ENCODE measurements at regions not wholly inside any gene's neighbourhood (a gene's known extent, or its start where the extent isn't known, plus 50 kb on each side); places are given as distances from the start of the nearest gene placed in this dataset.

DNA sequence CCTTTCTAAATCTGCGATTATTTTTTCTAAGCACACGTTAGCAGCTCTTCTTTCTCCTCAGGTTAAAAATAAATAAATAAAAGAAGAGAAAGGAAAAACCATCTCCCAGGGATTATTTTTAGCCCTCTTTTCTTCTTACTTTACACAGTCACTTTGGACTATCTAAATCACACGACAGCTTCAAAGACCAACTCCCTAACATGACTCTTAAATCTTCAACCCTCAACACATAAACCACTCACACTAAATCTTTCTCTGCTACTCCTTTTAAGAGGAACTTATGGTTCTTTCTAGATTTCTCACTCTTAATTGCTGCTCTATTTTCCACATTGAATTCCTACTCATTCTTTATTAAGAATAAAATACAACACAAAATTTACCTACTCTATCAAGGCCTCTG, 1095.0 kb upstream of the B3GALT2 start:
- DNase-seq (ENCODE audit: low spot score in 2 of 2) (no peak), ATAC-seq (no peak)
- H3K27ac Mint-ChIP-seq, result no peak overlapping the region
- H3K9me3 Mint-ChIP-seq, result peaks cover 0 to 3% of the 10 kb centered on the region in 2 donors
- peaks cover 0 to 9% of the 10 kb centered on the region in 2 donors for H3K36me3 Mint-ChIP-seq

DNA sequence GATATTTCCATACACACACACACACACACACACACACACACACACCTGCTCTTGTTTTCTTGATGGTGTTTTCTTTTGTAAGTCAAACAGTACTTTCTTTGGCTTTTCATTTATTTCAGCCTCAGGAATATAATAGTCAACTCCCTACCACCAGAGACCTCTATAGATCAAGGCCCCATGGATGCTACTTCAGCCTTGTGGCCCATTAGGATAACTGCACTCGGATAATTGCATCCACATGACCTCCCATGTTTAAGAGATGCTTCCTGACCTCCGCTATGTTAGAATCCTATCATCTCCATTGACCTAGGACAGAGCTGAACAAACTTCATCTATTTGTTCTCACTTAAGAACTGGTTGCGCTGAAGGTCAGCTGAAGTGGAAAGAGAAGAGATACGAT, 1094.0 kb upstream of the B3GALT2 start:
- H3K27ac Mint-ChIP-seq, result no peak overlapping the region
- ATAC-seq, result no peak
- H3K9me3 Mint-ChIP-seq, result peaks cover 0 to 3% of the 10 kb centered on the region in 2 donors
- peaks cover 0 to 9% of the 10 kb centered on the region in 2 donors for H3K36me3 Mint-ChIP-seq
- DNase-seq (ENCODE audit: low spot score in 2 of 2), result no peak

DNA sequence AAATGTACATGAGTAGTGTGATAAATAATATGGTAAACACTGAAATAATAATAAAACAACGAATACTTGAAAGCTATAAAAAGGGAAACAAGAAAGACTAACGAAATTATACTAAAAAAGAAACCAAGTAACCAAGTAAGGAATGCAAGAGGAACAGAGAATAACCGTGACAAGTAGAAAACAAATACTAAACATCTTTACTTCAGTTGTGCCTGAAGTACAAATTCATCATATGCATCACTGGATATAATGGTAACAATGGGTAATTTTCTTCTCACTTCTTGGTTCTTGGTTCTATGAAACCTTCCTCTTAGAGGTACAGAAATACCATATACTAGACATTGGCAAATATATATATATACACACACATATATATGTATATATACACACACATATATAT, 1093.6 kb upstream of the B3GALT2 start:
- Mint-ChIP-seq H3K9me3 (peaks cover 0 to 3% of the 10 kb centered on the region in 2 donors), H3K36me3 (peaks cover 0 to 9% of the 10 kb centered on the region in 2 donors), H3K27ac (no peak overlapping the region)
- no peak for ATAC-seq
- DNase-seq (ENCODE audit: low spot score in 2 of 2), result no peak

DNA sequence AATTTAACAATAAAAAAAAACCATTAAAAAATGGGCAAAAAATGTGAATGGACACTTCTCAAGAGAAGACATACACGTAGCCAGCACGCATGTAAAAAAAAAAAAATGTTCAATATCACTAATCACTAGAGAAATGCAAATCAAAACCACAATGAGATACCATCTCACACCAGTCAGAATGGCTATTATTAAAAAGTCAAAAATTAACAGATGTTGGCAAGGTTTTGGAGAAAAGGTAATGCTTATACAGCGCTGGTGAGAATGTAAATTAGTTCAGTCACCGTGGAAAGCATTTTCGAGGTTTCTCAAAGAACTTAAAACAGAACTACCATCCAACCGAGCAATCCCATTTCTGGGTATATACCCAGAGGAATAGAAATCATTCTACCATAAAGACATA, 1091.5 kb upstream of the B3GALT2 start:
- Mint-ChIP-seq H3K27ac (no peak overlapping the region), H3K36me3 (peaks cover 0 to 5% of the 10 kb centered on the region in 2 donors), H3K9me3 (no peaks in the 10 kb centered on the region)
- DNase-seq (ENCODE audit: low spot score in 2 of 2) (no peak), ATAC-seq (no peak)

DNA sequence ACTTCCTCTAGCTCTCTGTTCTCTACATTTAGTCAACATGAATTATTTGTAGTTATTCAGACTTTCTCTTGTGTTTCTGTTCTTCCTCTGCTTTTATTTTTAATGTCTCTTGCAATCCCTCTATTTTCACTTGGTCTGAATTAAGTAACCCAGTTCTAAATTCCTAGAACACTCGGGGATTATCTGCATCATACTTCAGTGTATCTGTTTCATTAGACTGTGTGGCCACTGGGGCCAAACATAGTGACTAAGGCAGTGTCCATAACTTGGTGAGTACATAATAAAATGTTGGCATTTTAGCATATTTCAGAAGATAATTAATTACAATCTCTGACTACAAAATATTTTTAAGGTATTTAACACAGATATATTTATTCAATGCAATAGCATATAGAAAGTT, 1087.2 kb upstream of the B3GALT2 start:
- H3K27ac Mint-ChIP-seq, result no peak overlapping the region
- DNase-seq (ENCODE audit: low spot score in 2 of 2) (no peak), ATAC-seq (no peak)
- H3K36me3 Mint-ChIP-seq, result peaks cover 0 to 4% of the 10 kb centered on the region in 2 donors
- H3K9me3 Mint-ChIP-seq, result no peaks in the 10 kb centered on the region

DNA sequence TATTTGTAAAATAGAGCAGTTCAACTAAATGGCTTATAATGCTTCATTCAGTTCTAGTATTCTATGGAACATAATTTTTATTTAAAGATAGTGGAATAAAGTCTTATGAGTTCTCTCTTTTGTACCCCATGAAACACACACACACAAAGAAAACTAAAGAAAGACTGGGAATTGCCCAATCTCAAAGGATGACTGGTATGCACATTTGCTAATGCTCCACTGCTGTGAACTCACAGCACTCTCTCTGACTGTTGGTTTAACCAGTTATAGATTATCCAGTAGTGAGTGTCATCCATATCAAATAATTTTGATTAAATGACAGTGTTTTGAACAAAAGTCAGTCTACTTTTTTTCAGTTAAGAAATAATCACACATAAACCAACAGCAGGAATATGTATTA, 1082.4 kb upstream of the B3GALT2 start:
- Mint-ChIP-seq H3K27ac (no peak overlapping the region), H3K9me3 (no peaks in the 10 kb centered on the region), H3K36me3 (peaks cover 0 to 4% of the 10 kb centered on the region in 2 donors)
- ATAC-seq (no peak), DNase-seq (ENCODE audit: low spot score in 2 of 2) (no peak)

DNA sequence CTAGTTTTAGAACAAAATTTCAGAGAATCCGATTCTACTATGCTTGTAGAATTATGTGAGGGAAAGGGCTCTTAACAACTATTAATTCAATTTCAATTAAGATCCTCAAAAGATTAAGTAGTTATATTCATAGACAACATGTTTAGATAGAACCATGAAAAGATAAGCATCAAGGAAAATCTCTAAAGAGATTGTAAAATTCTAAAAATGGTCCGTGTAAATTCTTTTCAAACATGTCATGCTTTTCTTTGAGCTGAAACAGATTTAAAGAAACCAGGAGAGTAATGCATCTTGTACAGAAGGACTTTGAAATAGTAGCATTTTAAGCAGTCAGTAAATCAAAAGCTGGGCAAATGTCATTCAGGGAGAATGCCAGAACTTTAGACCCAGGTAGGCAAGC, 1080.6 kb upstream of the B3GALT2 start:
- DNase-seq (ENCODE audit: low spot score in 2 of 2), result no peak
- H3K9me3 Mint-ChIP-seq, result peaks cover 0 to 9% of the 10 kb centered on the region in 2 donors
- H3K36me3 Mint-ChIP-seq, result peaks cover 0 to 13% of the 10 kb centered on the region in 2 donors
- no peak for ATAC-seq
- H3K27ac Mint-ChIP-seq, result no peak overlapping the region

DNA sequence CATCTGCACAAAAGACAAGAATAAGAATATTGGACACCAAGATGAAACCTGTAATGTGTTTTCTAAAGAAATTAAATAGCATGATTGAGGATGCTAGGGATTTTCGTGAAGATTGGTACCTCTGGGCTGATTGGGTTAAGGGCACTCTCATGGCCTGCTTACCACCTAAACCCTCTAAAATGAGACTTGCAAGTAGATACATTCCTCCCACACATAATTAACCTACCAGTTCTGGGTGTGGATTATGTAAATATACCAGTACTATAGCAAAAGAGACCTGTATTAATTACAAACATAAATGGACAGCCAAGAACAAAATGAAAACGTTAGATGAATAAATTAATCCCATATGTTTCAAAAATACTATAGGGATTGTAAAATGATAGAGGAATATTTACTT, 1069.6 kb upstream of the B3GALT2 start:
- Mint-ChIP-seq H3K36me3 (no peaks in the 10 kb centered on the region), H3K9me3 (no peaks in the 10 kb centered on the region), H3K27ac (no peak overlapping the region)
- DNase-seq (ENCODE audit: low spot score in 2 of 2) (no peak), ATAC-seq (no peak)

DNA sequence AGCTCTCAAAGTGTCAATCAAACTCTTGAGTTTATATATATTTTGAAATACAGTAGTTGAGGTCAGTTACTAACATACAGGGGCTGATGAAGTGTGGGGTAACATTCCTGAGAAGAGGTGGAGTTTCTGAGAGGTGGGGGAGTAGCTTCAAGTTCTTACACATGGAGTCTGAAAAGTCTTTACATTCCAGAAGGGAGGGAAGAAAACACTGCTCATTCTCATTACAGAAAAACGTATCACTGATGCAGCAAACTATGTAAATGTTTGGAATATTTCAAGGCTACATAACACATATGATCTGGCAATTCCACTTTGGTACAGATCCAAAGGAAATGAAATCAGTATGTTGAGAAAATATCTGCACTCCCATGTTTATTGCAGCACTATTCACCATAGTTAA, 1065.8 kb upstream of the B3GALT2 start:
- ATAC-seq (no peak), DNase-seq (ENCODE audit: low spot score in 2 of 2) (no peak)
- Mint-ChIP-seq H3K9me3 (peaks cover 0 to 5% of the 10 kb centered on the region in 2 donors), H3K27ac (no peak overlapping the region), H3K36me3 (no peaks in the 10 kb centered on the region)

DNA sequence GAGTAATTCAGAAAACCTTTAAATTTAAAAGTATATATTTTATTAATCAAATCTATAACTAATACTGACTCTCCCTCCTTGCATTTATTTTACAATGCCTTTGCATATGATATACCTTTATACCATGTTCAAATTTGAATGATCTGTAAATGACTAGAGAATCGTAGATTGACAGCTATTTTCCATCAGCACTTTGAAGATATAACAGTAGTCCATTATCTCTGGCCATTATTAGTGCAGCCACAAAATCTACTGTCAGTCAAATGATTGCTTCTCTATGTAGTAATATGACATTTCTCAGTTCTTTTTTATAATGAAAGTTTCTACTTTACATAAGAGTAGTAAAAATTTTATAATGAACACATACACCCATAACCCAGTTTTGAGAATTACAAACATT, 1054.8 kb upstream of the B3GALT2 start:
- H3K9me3 Mint-ChIP-seq, result no peaks in the 10 kb centered on the region

DNA sequence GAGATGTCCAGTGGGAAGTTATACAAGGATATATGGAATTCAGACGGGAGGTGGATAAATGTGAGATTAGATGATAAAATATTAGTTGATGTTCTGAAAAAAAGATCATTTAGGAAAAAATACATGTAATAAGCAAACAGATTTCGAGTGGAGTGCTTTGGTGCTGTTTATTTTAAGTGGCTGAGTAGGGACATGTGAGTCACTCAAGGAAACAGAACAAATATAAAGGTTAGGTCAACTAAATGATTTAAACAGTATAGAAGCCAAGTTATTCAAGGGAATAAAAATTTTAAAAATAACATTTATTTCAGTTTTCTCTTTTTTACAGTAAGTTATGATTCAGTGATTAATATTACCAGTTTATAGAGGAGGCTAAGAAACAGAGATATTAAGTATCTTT, 1046.7 kb upstream of the B3GALT2 start:
- no peak for ATAC-seq
- H3K36me3 Mint-ChIP-seq, result no peaks in the 10 kb centered on the region

More for the DNA sequence above, 1054.8 kb upstream of the B3GALT2 start:
- ATAC-seq, result no peak
- no peak for DNase-seq (ENCODE audit: low spot score in 2 of 2)
- no peaks in the 10 kb centered on the region for H3K36me3 Mint-ChIP-seq
- no peak overlapping the region for H3K27ac Mint-ChIP-seq

DNA sequence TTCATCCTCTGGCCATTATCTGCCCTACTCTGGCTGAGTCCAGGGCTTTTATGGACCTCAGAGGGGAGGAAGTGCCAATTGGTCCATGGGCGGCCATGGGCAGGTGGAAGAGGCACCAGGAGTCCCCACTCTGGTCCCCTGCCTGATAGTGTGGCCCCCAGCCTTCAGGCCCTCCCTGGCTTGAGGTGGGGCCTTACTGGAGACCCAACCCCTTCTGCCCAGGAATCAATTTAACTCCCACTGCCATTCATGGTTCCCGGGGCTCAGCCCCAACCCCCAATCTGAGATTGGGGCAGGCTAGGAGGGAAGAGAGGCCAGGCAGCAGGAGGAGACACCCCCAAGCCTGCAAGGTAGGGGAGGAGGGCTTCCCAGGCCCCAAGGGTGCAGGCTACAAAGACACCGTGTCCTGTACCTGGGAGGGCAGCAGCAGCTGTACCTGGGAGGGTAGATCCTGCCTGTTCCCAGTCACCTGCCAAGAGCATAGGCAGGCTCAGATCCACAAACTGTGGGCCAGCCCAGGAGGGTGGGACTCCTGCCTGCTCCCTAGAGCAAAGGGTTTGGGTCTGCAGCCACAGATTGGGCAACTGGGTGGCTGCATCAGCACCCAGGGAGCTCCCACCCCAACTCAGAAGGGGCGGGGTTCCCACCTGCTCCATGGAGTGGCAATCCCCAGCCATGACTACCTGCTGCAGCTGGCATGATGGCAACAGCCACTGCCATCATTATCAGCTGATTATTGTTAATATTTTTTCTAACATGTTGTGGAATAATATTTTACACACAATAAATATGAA, 1044.1 kb upstream of the B3GALT2 start:
- Mint-ChIP-seq H3K27ac (no peak overlapping the region), H3K36me3 (no peaks in the 10 kb centered on the region), H3K9me3 (no peaks in the 10 kb centered on the region)
- ATAC-seq (no peak), DNase-seq (ENCODE audit: low spot score in 2 of 2) (no peak)

More for the DNA sequence above, 1046.7 kb upstream of the B3GALT2 start:
- no peak for DNase-seq (ENCODE audit: low spot score in 2 of 2)
- H3K27ac Mint-ChIP-seq, result no peak overlapping the region
- no peaks in the 10 kb centered on the region for H3K9me3 Mint-ChIP-seq

DNA sequence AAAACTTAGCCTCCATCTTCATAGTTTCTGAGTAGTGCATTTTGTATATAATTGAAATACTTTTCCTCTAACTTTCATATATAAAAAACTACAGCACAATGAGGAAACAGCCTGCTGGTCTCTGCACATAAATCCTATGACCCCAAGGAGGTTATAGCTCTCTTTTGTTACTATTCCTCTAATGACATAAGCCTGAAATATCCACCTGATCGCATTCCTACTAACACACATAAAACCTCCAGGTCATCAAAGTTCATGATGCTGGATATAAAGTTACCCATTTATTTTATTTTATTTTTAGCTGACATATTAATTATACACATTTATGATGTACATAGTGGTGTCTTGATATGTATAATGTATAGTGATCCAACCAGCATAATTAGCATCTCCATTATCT, 1042.0 kb upstream of the B3GALT2 start:
- DNase-seq (ENCODE audit: low spot score in 2 of 2) (no peak), ATAC-seq (no peak)
- no peaks in the 10 kb centered on the region for H3K9me3 Mint-ChIP-seq
- no peak overlapping the region for H3K27ac Mint-ChIP-seq
- no peaks in the 10 kb centered on the region for H3K36me3 Mint-ChIP-seq

DNA sequence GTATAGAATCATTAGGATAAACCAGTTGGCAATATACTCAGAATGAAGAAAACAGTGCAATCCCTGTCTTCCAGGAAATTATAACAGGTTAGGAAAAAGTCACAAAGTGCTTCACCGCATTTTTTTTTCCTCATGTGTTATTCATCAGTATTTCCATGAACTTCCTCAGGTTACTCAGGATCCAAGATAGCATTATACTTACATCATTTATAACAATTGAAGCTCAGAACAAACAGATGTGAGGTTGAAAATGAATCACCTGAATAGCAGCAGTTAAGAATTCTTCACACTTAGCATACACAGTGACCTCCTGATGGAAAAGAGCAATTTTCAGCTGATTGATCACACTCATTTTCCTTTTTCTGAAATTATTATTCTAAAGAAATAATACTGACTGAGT, 1040.7 kb upstream of the B3GALT2 start:
- Mint-ChIP-seq H3K27ac (no peak overlapping the region), H3K9me3 (no peaks in the 10 kb centered on the region), H3K36me3 (no peaks in the 10 kb centered on the region)
- DNase-seq (ENCODE audit: low spot score in 2 of 2) (no peak), ATAC-seq (no peak)

DNA sequence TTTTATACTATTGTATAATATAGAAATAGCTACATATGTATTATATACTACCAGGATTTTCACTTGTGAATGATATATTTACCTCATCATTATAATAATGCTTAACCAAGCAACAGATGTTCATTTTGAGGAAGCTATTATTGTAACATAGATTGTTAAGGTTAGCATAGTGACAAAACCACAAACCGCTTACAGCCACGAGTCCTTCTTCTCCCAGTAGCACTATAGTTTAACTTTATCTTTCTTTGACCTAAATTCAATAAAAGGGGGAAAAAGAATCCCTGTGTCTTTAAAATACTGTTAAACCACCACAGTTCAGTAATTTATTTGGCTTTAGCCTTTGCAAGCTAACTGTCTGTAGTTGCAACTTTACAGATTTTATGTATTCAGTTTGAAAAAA, 1039.4 kb upstream of the B3GALT2 start:
- no peaks in the 10 kb centered on the region for H3K9me3 Mint-ChIP-seq
- H3K27ac Mint-ChIP-seq, result no peak overlapping the region
- no peak for DNase-seq (ENCODE audit: low spot score in 2 of 2)
- no peak for ATAC-seq
- no peaks in the 10 kb centered on the region for H3K36me3 Mint-ChIP-seq

DNA sequence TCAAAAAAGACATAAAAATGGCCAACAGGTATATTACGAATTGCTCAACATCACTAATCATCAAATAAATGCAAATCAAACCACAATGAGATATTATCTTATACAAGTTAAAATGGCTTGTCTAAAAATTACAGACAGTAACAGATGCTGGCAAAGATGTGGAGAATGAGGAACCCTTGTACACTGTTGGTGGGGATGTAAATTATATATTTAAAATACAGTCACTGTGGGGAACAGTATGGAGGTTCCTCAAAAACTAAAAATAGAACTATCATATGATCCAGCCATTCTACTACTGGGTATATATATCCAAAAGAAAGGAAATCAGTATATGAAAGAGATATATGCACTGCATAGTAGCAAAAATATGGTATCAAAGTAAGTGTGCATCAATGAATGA, 1037.2 kb upstream of the B3GALT2 start:
- Mint-ChIP-seq H3K27ac (no peak overlapping the region), H3K36me3 (no peaks in the 10 kb centered on the region), H3K9me3 (no peaks in the 10 kb centered on the region)
- ATAC-seq (no peak), DNase-seq (ENCODE audit: low spot score in 2 of 2) (no peak)

DNA sequence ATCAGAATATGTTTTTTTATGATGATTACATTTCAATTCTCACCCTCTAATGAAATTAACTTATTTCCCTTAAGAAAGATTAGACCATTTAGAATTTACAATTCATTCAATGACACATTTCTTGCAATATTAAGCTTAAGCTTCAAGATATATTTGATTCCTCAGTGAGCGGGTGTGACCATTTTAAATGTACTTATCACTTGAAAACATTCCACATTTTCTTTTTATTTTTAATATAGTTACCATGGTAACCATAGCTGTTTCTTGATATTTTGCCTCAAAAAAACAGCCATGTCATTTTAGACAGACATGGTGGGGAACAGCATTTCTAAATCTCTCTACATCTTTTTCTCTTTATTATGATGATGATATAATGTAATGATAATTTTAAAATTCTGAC, 1029.0 kb upstream of the B3GALT2 start:
- H3K9me3 Mint-ChIP-seq, result no peaks in the 10 kb centered on the region

DNA sequence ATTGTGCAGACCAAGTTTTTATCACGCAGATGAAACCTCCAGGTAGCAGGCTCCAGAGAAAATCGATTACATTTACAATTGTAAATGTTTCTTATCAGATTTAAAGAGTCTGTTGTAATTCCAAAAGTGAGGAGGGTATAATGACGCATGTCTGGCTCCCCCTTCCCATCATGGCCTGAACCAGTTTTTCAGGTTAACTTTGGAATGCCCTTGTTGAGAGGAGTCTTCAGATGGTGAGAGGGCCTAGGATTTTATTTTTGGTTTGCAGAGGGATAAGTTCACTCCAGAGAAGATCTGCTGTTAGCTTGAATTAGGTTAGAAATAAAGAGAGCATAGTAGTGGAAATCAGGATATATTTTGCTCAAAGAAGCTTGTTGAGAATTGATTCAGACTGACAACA, 1028.3 kb upstream of the B3GALT2 start:
- Mint-ChIP-seq H3K9me3 (no peaks in the 10 kb centered on the region), H3K36me3 (no peaks in the 10 kb centered on the region), H3K27ac (no peak overlapping the region)
- no peak for DNase-seq (ENCODE audit: low spot score in 2 of 2)
- no peak for ATAC-seq

More for the DNA sequence above, 1029.0 kb upstream of the B3GALT2 start:
- ATAC-seq, result no peak
- no peak for DNase-seq (ENCODE audit: low spot score in 2 of 2)
- H3K36me3 Mint-ChIP-seq, result no peaks in the 10 kb centered on the region
- H3K27ac Mint-ChIP-seq, result no peak overlapping the region

Data from activated naive CD4-positive, alpha-beta T cell treated with anti-CD3 and anti-CD28 coated beads, Interleukin-2, amount 50 U/mL, for 72 hours (primary cell).